Endothelial cell of umbilical vein (primary cell): ENCODE measurements at regions not wholly inside any gene's neighbourhood (a gene's known extent, or its start where the extent isn't known, plus 50 kb on each side); places are given as distances from the start of the nearest gene placed in this dataset.

Experiments
- BruUV-seq: library from RNA; stranded (reverse); fragments of 400-500 nt; replicated peaks from 2 replicates; lab custom pipeline; 2021; lab: Mats Ljungman, UMichigan
- CTCF ChIA-PET: fragments of 300-600, 350-600 bp; sonication (Branson Sonifier 250); formaldehyde crosslinking; loops from one replicate; lab custom pipeline; 2021; ENCODE audit warnings: antibody characterized with exemption, inconsistent platforms; lab: Charles Lee
- POLR2A ChIA-PET: fragments of 300-600, 350-600 bp; sonication (Branson Sonifier 250); formaldehyde crosslinking; loops from one replicate; lab custom pipeline; 2021; ENCODE audit warnings: antibody characterized with exemption, inconsistent platforms; lab: Charles Lee
- DNase-seq: peaks from one replicate; pipeline ENCODE4 v3.0.0-alpha.2; 2011; ENCODE audit warnings: low read depth, low spot score
- FAIRE-seq: peaks from 2 replicates; lab custom pipeline; 2011; peaks lifted over from hg19 to GRCh38; lab: Jason Lieb, UNC
- H2AFZ ChIP-seq: 2 replicates; pipeline ENCODE4 v1.6.0; 2012; ENCODE audit warnings: low read depth, low read length, control low read depth, inconsistent platforms
- H3K27ac ChIP-seq: 2 replicates; pipeline ENCODE4 v1.5.1; 2011; ENCODE audit warnings: low read depth, mild to moderate bottlenecking, control low read depth, low read length, moderate library complexity; ENCODE audit not compliant: insufficient read depth
- H3K27me3 ChIP-seq, 2 experiments: 2 replicates each; pipeline versions ENCODE4 v1.6.0 to v1.6.1; 2011; ENCODE audit warnings: low read length in 2 of 2, mixed read lengths in 1 of 2; ENCODE audit not compliant: control insufficient read depth in 2 of 2, insufficient read depth in 2 of 2
- H3K36me3 ChIP-seq, 2 experiments: 2 replicates in 1 of 2; 3 replicates in 1 of 2; pipeline ENCODE4 v1.5.1; 2011; ENCODE audit warnings: low read length in 2 of 2, mild to moderate bottlenecking in 1 of 2, moderate library complexity in 1 of 2; ENCODE audit not compliant: control insufficient read depth in 2 of 2, insufficient read depth in 2 of 2; ENCODE audit errors: extremely low read depth in 1 of 2
- H3K4me1 ChIP-seq: 3 replicates; pipeline ENCODE4 v1.5.1; 2011; ENCODE audit warnings: mild to moderate bottlenecking, low read length; ENCODE audit not compliant: control insufficient read depth, insufficient read depth; ENCODE audit errors: extremely low read depth
- H3K4me2 ChIP-seq: 2 replicates; pipeline ENCODE4 v1.6.1; 2011; ENCODE audit warnings: low read length, control low read depth, mixed read lengths; ENCODE audit not compliant: insufficient read depth
- H3K4me3 ChIP-seq, 3 experiments: fragments of 200-600 bp in 1 of 3; sonication (generic), shearing (Covaris generic) in 1 of 3; replicated peaks in 1 of 3; 2 replicates each; pipeline ENCODE4 v1.5.1; 2011 to 2016; ENCODE audit warnings: control low read depth in 3 of 3, low read length in 3 of 3, mild to moderate bottlenecking in 2 of 3, inconsistent platforms in 1 of 3, low read depth in 1 of 3, moderate library complexity in 1 of 3; ENCODE audit not compliant: insufficient read depth in 1 of 3
- H3K79me2 ChIP-seq: 2 replicates; pipeline ENCODE4 v1.6.0; 2012; ENCODE audit warnings: low read length, inconsistent platforms; ENCODE audit not compliant: control insufficient read depth, insufficient read depth
- H3K9ac ChIP-seq: replicated peaks from 2 replicates; pipeline ENCODE3; 2011; ENCODE audit warnings: low read length, control low read depth; ENCODE audit not compliant: insufficient read depth; ENCODE audit errors: extremely low read depth
- H3K9me1 ChIP-seq: replicated peaks from 3 replicates; pipeline ENCODE4 v1.6.0; 2011; ENCODE audit warnings: mild to moderate bottlenecking, low read length; ENCODE audit not compliant: control insufficient read depth, insufficient read depth; ENCODE audit errors: extremely low read depth
- H3K9me3 ChIP-seq: replicated peaks from 2 replicates; pipeline ENCODE4 v1.5.1; 2012; ENCODE audit warnings: low read length, inconsistent platforms; ENCODE audit not compliant: control insufficient read depth, insufficient read depth
- H4K20me1 ChIP-seq: replicated peaks from 2 replicates; pipeline ENCODE3; 2011; ENCODE audit warnings: mild to moderate bottlenecking, low read length; ENCODE audit not compliant: control insufficient read depth, insufficient read depth; ENCODE audit errors: extremely low read depth
- EZH2 ChIP-seq: IDR thresholded peaks from 2 replicates; pipeline ENCODE4 v1.6.1; 2012; ENCODE audit warnings: borderline replicate concordance, low read depth, mild to moderate bottlenecking, moderate library complexity, low read length, inconsistent platforms; ENCODE audit not compliant: severe bottlenecking
- FOS ChIP-seq: IDR thresholded peaks from 2 replicates; pipeline ENCODE4 v1.6.1; 2011; ENCODE audit warnings: mild to moderate bottlenecking, low read length, moderate library complexity, borderline replicate concordance; ENCODE audit not compliant: insufficient read depth
- GATA2 ChIP-seq: IDR thresholded peaks from 2 replicates; pipeline ENCODE4 v1.7.0; 2011; ENCODE audit warnings: low read depth, mild to moderate bottlenecking, moderate library complexity, mixed read lengths, low read length; ENCODE audit not compliant: insufficient read length, insufficient read depth
- JUN ChIP-seq: IDR thresholded peaks from 2 replicates; pipeline ENCODE4 v1.6.1; 2011; ENCODE audit warnings: borderline replicate concordance, low read depth; ENCODE audit not compliant: insufficient read length, insufficient read depth
- MAX ChIP-seq: IDR thresholded peaks from 2 replicates; pipeline ENCODE4 v1.6.1; 2011; ENCODE audit not compliant: insufficient read depth, insufficient read length
- MYC ChIP-seq: IDR thresholded peaks from one replicate; pipeline ENCODE4 v1.6.1; 2011; ENCODE audit warnings: mild to moderate bottlenecking, low read depth, low read length
- POLR2A ChIP-seq: IDR thresholded peaks from 2 replicates; pipeline ENCODE4 v1.6.1; 2012; ENCODE audit warnings: low read depth, mild to moderate bottlenecking, control low read depth, low read length
- POLR2AphosphoS5 ChIP-seq: IDR thresholded peaks from 2 replicates; pipeline ENCODE4 v1.6.1; 2012; ENCODE audit warnings: low read depth, mild to moderate bottlenecking, control low read depth, low read length, moderate library complexity; ENCODE audit not compliant: insufficient read depth
- dilution Hi-C: fragments of 300-500 bp; cut with MboI; formaldehyde crosslinking; loops from one replicate; pipeline ENCODE4 v1.15.0; 2019; ENCODE audit warnings: low sequenced_read_pairs; ENCODE audit not compliant: extremely low pct_ligation_motif_present
- intact Hi-C: fragments of 100-400 bp; cut with micrococcal nuclease; formaldehyde crosslinking; loops from one replicate; pipeline ENCODE4 v1.10.0; 2022
- TF ChIP-seq, protein P1 (sequence below), 2 donors: IDR thresholded peaks; 1 replicate in 1 of 2; 2 replicates in 1 of 2; pipeline ENCODE4 v1.5.1; 2011; ENCODE audit warnings: low read length in 2 of 2, mild to moderate bottlenecking in 2 of 2, moderate library complexity in 2 of 2, control low read depth in 1 of 2, inconsistent platforms in 1 of 2, low read depth in 1 of 2; ENCODE audit not compliant: insufficient read depth in 1 of 2; ENCODE audit errors: extremely low read depth in 1 of 2

- no peaks in the 10 kb centered on the region for H3K79me2 ChIP-seq
- no peak overlapping the region for H3K27ac ChIP-seq
Observed at GRCh38 chr13:111594606-111595005, 274.2 kb downstream of the TEX29 start.

More at GRCh38 chr13:111594606-111595005, 274.2 kb downstream of the TEX29 start:
- Histone ChIP-seq H3K4me3 (no peak overlapping the region), H3K4me1 (no peaks in the 10 kb centered on the region), H3K9me3 (peaks cover 10% of the 10 kb centered on the region), H3K27me3 (no peaks in the 10 kb centered on the region), H3K4me2 (no peak overlapping the region), H2AFZ (no peak overlapping the region), H3K9me1 (no peaks in the 10 kb centered on the region), H4K20me1 (no peaks in the 10 kb centered on the region), H3K9ac (no peak overlapping the region), H3K36me3 (no peaks in the 10 kb centered on the region)
- POLR2A ChIA-PET = no interaction called here
- FAIRE-seq (no peak), DNase-seq (no peak)
- CTCF ChIA-PET = no interaction called here
- BruUV-seq = no TSS peak
- dilution Hi-C loops (no loop called here), intact Hi-C loops (no loop called here)
- TF ChIP-seq, protein P1, sequence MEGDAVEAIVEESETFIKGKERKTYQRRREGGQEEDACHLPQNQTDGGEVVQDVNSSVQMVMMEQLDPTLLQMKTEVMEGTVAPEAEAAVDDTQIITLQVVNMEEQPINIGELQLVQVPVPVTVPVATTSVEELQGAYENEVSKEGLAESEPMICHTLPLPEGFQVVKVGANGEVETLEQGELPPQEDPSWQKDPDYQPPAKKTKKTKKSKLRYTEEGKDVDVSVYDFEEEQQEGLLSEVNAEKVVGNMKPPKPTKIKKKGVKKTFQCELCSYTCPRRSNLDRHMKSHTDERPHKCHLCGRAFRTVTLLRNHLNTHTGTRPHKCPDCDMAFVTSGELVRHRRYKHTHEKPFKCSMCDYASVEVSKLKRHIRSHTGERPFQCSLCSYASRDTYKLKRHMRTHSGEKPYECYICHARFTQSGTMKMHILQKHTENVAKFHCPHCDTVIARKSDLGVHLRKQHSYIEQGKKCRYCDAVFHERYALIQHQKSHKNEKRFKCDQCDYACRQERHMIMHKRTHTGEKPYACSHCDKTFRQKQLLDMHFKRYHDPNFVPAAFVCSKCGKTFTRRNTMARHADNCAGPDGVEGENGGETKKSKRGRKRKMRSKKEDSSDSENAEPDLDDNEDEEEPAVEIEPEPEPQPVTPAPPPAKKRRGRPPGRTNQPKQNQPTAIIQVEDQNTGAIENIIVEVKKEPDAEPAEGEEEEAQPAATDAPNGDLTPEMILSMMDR (IDR thresholded peaks at IDR 0.05; ENCODE audit: extremely low read depth in 1 of 2, insufficient read depth in 1 of 2, low read depth in 1 of 2, low read length in 2 of 2) = no peak
- no peak for TF ChIP-seq POLR2AphosphoS5
- TF ChIP-seq MAX = no peak
- no peak for TF ChIP-seq POLR2A
- TF ChIP-seq FOS = no peak
- no peak for TF ChIP-seq JUN
- TF ChIP-seq GATA2 = no peak
- no peak for TF ChIP-seq MYC
- no peak for TF ChIP-seq EZH2
